GM12864 (cell line): ENCODE measurements at regions not wholly inside any gene's neighbourhood (a gene's known extent, or its start where the extent isn't known, plus 50 kb on each side); places are given as distances from the start of the nearest gene placed in this dataset.

Source experiments
- DNase-seq: peaks from one replicate; pipeline ENCODE4 v3.0.0-alpha.2; 2011; ENCODE audit warnings: low read depth
- H3K4me3 ChIP-seq: 2 replicates; pipeline ENCODE4 v1.5.1; 2011; ENCODE audit warnings: mild to moderate bottlenecking, low read depth, low read length, control low read depth
- CTCF ChIP-seq: IDR thresholded peaks from 2 replicates; pipeline ENCODE4 v1.5.1; 2011; ENCODE audit warnings: low read depth, mild to moderate bottlenecking, moderate library complexity, low read length, control low read depth, inconsistent platforms; ENCODE audit errors: missing control alignments

GRCh38 chr10:60626037-60626436 lies 152.2 kb upstream of the CDK1 start:
- DNase-seq: no peak
- H3K4me3 ChIP-seq: no peak overlapping the region
- TF ChIP-seq CTCF: no peak

- TF ChIP-seq CTCF: no peak
- DNase-seq: no peak
- H3K4me3 ChIP-seq: no peak overlapping the region
Observed at GRCh38 chr10:60623627-60624026, 154.7 kb upstream of the CDK1 start.

GRCh38 chr10:60621018-60621417 lies 157.3 kb upstream of the CDK1 start:
- H3K4me3 ChIP-seq: no peak overlapping the region
- TF ChIP-seq CTCF: no peak
- DNase-seq: no peak

GRCh38 chr10:60618861-60619260 lies 159.4 kb upstream of the CDK1 start:
- no peak overlapping the region for H3K4me3 ChIP-seq
- DNase-seq: no peak
- TF ChIP-seq CTCF: no peak

- TF ChIP-seq CTCF: no peak
- no peak overlapping the region for H3K4me3 ChIP-seq
- no peak for DNase-seq
Observed at GRCh38 chr10:60615541-60615940, 162.7 kb upstream of the CDK1 start.

GRCh38 chr10:60614363-60614762 lies 163.9 kb upstream of the CDK1 start:
- H3K4me3 ChIP-seq: no peak overlapping the region
- DNase-seq: no peak
- TF ChIP-seq CTCF: no peak

GRCh38 chr10:60613434-60613833 lies 164.8 kb upstream of the CDK1 start:
- no peak for TF ChIP-seq CTCF
- no peak overlapping the region for H3K4me3 ChIP-seq
- no peak for DNase-seq
